ENCODE measurements at regions not wholly inside any gene's neighbourhood (a gene's known extent, or its start where the extent isn't known, plus 50 kb on each side); places are given as distances from the start of the nearest gene placed in this dataset.
"Not testable (repeated sequence)": the region's sequence is repeated elsewhere in the genome, so short reads cannot be mapped to it uniquely, and the experiment has no call there.

- DNase-seq, result no peak
Observed at GRCh38 chr5:124973661-124974060, 227.2 kb upstream of the ZNF608 start.

GRCh38 chr5:124976086-124976485 is 229.6 kb upstream of the ZNF608 start:
- no peak for DNase-seq

GRCh38 chr5:124979251-124979650 is 232.8 kb upstream of the ZNF608 start:
- no peak for DNase-seq

GRCh38 chr5:124980163-124980941 is 233.9 kb upstream of the ZNF608 start:
- DNase-seq, result no peak

GRCh38 chr5:124981901-124982300 is 235.5 kb upstream of the ZNF608 start:
- DNase-seq, result no peak

GRCh38 chr5:124986170-124986569 is 239.7 kb upstream of the ZNF608 start:
- no peak for DNase-seq

GRCh38 chr5:124986667-124987066 is 240.2 kb upstream of the ZNF608 start:
- DNase-seq, result no peak

GRCh38 chr5:124987786-124988185 is 241.3 kb upstream of the ZNF608 start:
- DNase-seq, result not testable (repeated sequence)

- no peak for DNase-seq
Observed at GRCh38 chr5:124990723-124991122, 244.3 kb upstream of the ZNF608 start.

GRCh38 chr5:124995421-124995820 is 249.0 kb upstream of the ZNF608 start:
- DNase-seq, result no peak

- DNase-seq, result no peak
Observed at GRCh38 chr5:124996023-124996763, 249.8 kb upstream of the ZNF608 start.

- DNase-seq, result no peak
Observed at GRCh38 chr5:124996764-124997077, 250.3 kb upstream of the ZNF608 start.

GRCh38 chr5:124997186-124997893 is 250.9 kb upstream of the ZNF608 start:
- no peak for DNase-seq

GRCh38 chr5:124998520-124998919 is 252.1 kb upstream of the ZNF608 start:
- no peak for DNase-seq

- no peak for DNase-seq
Observed at GRCh38 chr5:125002727-125003598, 256.5 kb upstream of the ZNF608 start.

- no peak for DNase-seq
Observed at GRCh38 chr5:125004009-125004408, 257.6 kb upstream of the ZNF608 start.

- no peak for DNase-seq
Observed at GRCh38 chr5:125005266-125005665, 258.8 kb upstream of the ZNF608 start.

GRCh38 chr5:125006011-125006685 is 259.7 kb upstream of the ZNF608 start:
- no peak for DNase-seq

GRCh38 chr5:125010356-125010755 is 263.9 kb upstream of the ZNF608 start:
- no peak for DNase-seq

GRCh38 chr5:125011014-125011413 is 264.6 kb upstream of the ZNF608 start:
- DNase-seq, result no peak

GRCh38 chr5:125011419-125011818 is 265.0 kb upstream of the ZNF608 start:
- no peak for DNase-seq

- no peak for DNase-seq
Observed at GRCh38 chr5:125011947-125012346, 265.5 kb upstream of the ZNF608 start.

All from central memory CD4-positive, alpha-beta T cell (primary cell).